DOHH2 (cell line): ENCODE measurements at regions not wholly inside any gene's neighbourhood (a gene's known extent, or its start where the extent isn't known, plus 50 kb on each side); places are given as distances from the start of the nearest gene placed in this dataset.

Experiments
- CTCF ChIP-seq: fragments of 200-600 bp; sonication (generic); IDR thresholded peaks from one replicate; pipeline ENCODE4 v1.5.1; 2014; ENCODE audit warnings: antibody characterized with exemption, mild to moderate bottlenecking, low read depth, low read length; ENCODE audit not compliant: poor library complexity, severe bottlenecking
- EZH2phosphoT487 ChIP-seq: fragments of 200-600 bp; sonication (generic); IDR thresholded peaks from 2 replicates; pipeline ENCODE4 v1.6.1; 2017; ENCODE audit warnings: borderline replicate concordance, mild to moderate bottlenecking, antibody characterized with exemption, low read length, moderate library complexity, mixed read lengths

- TF ChIP-seq CTCF (no peak), EZH2phosphoT487 (no peak)
These were observed 123.9 kb upstream of the SULT1C3 start for GRCh38 chr2:108115868-108116267.
